HEK293 (cell line): ENCODE measurements at regions not wholly inside any gene's neighbourhood (a gene's known extent, or its start where the extent isn't known, plus 50 kb on each side); places are given as distances from the start of the nearest gene placed in this dataset.

Experiments used
- INSM2 ChIP-seq: fragments of 450-650 bp; formaldehyde crosslinking; IDR thresholded peaks from 2 replicates; pipeline ENCODE4 v1.5.1; 2016; ENCODE audit warnings: missing biosample characterization, missing genetic modification characterization
- ZNF311 ChIP-seq: fragments of 450-650 bp; formaldehyde crosslinking; IDR thresholded peaks from 2 replicates; pipeline ENCODE4 v1.5.1; 2017; ENCODE audit warnings: missing biosample characterization, missing genetic modification characterization, borderline replicate concordance
- ZNF391 ChIP-seq: fragments of 450-650 bp; formaldehyde crosslinking; IDR thresholded peaks from 2 replicates; pipeline ENCODE4 v1.5.1; 2016; ENCODE audit warnings: low read depth, missing biosample characterization, missing genetic modification characterization, borderline replicate concordance
- ZNF558 ChIP-seq: fragments of 450-650 bp; formaldehyde crosslinking; IDR thresholded peaks from 2 replicates; pipeline ENCODE4 v1.5.1; 2016; ENCODE audit warnings: missing biosample characterization, missing genetic modification characterization
- ZNF692 ChIP-seq: fragments of 450-650 bp; formaldehyde crosslinking; IDR thresholded peaks from 2 replicates; pipeline ENCODE4 v1.5.1; 2016; ENCODE audit warnings: missing biosample characterization, missing genetic modification characterization
- ZNF830 ChIP-seq: fragments of 450-650 bp; IDR thresholded peaks from 2 replicates; pipeline ENCODE4 v1.5.0; 2018; ENCODE audit warnings: missing biosample characterization, missing genetic modification characterization, low read depth, mild to moderate bottlenecking, moderate library complexity

GRCh38 chr3:180420016-180420415, 181.9 kb upstream of the TTC14 start:
- no peak for TF ChIP-seq ZNF830
- TF ChIP-seq ZNF391 (tag by site-specific recombination) = no peak
- no peak for TF ChIP-seq INSM2
- TF ChIP-seq ZNF692 = no peak
- TF ChIP-seq ZNF558 = no peak
- no peak for TF ChIP-seq ZNF311 (tag by site-specific recombination)
